ENCODE measurements at regions not wholly inside any gene's neighbourhood (a gene's known extent, or its start where the extent isn't known, plus 50 kb on each side); places are given as distances from the start of the nearest gene placed in this dataset.

DNA sequence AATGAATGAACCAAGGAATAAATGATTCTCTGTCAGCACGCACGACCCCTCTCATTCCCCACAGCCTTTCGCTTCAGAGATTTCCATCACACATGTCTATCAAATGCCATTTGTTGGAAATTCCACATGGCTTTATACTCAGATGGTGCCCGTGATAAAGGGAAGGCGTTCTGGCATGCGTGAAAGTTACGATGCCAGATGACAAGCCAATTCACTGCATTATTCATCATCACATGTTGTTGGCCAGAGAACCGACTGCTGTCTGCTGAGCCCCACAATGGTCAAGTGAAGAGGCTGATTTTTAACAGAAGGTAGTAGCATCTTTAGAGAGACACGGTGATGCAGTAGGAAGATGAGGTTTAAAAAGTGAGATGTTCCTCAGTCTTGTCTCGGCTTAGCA lies 74.1 kb upstream of the FRMD4B start:
- intact Hi-C loops (cut with DNase I) = no loop called here
- TF ChIP-seq POLR2A (IDR thresholded peaks at IDR 0.05) = no peak
- TF ChIP-seq, protein P1, sequence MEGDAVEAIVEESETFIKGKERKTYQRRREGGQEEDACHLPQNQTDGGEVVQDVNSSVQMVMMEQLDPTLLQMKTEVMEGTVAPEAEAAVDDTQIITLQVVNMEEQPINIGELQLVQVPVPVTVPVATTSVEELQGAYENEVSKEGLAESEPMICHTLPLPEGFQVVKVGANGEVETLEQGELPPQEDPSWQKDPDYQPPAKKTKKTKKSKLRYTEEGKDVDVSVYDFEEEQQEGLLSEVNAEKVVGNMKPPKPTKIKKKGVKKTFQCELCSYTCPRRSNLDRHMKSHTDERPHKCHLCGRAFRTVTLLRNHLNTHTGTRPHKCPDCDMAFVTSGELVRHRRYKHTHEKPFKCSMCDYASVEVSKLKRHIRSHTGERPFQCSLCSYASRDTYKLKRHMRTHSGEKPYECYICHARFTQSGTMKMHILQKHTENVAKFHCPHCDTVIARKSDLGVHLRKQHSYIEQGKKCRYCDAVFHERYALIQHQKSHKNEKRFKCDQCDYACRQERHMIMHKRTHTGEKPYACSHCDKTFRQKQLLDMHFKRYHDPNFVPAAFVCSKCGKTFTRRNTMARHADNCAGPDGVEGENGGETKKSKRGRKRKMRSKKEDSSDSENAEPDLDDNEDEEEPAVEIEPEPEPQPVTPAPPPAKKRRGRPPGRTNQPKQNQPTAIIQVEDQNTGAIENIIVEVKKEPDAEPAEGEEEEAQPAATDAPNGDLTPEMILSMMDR (IDR thresholded peaks at IDR 0.05) = no peak
- TF ChIP-seq POLR2AphosphoS5 (IDR thresholded peaks at IDR 0.05) = no peak
- 46% methylated on average over 10 of the region's 10 CpGs for WGBS

DNA sequence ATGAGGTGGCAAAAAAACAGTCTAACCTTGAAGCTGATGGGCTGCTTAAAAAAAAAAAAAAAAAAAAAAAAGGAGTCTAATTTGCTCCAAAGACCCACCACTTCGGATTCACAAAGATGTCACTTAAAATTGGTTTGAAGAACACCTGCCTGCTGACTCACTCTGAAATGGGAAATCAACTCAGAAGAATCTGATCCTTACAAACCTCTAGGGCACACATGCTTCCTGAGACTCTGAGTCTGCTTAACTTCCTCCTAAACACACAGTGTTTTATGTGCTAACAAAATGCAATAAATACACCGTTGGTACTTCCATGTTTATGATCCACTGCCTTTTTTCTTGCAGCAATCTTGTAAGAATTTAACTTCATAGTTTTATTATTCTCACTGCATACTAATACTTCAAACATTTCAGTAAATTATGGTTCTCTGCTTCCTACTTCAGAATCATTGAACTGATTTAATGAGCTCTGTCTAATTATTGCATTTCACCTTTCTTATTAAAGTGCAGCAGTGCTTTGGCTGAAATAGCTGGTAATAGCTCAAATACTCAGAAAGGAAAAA lies 73.0 kb upstream of the FRMD4B start:
- DNase-seq (ENCODE audit: low spot score) = no peak
- H3K27ac ChIP-seq = no peak overlapping the region
- H3K9me3 ChIP-seq = no peaks in the 10 kb centered on the region
- no peak for TF ChIP-seq POLR2A (IDR thresholded peaks at IDR 0.05)
- TF ChIP-seq POLR2AphosphoS5 (IDR thresholded peaks at IDR 0.05) = no peak
- TF ChIP-seq, protein P1 (IDR thresholded peaks at IDR 0.05) = no peak
- H3K36me3 ChIP-seq = no peaks in the 10 kb centered on the region
- no peak overlapping the region for H3K4me3 ChIP-seq
- no peaks in the 10 kb centered on the region for H3K27me3 ChIP-seq (replicated peaks; ENCODE audit: insufficient read depth)
- WGBS = 36% methylated on average over 2 of the region's 2 CpGs
- intact Hi-C loops (cut with DNase I) = no loop called here
- H3K4me1 ChIP-seq (replicated peaks) = no peaks in the 10 kb centered on the region

More for the DNA sequence above, 74.1 kb upstream of the FRMD4B start:
- no peaks in the 10 kb centered on the region for H3K27me3 ChIP-seq (replicated peaks; ENCODE audit: insufficient read depth)
- DNase-seq (ENCODE audit: low spot score) = no peak
- H3K4me1 ChIP-seq (replicated peaks) = no peaks in the 10 kb centered on the region
- no peak overlapping the region for H3K4me3 ChIP-seq
- H3K27ac ChIP-seq = no peak overlapping the region
- no peaks in the 10 kb centered on the region for H3K36me3 ChIP-seq
- H3K9me3 ChIP-seq = no peaks in the 10 kb centered on the region

DNA sequence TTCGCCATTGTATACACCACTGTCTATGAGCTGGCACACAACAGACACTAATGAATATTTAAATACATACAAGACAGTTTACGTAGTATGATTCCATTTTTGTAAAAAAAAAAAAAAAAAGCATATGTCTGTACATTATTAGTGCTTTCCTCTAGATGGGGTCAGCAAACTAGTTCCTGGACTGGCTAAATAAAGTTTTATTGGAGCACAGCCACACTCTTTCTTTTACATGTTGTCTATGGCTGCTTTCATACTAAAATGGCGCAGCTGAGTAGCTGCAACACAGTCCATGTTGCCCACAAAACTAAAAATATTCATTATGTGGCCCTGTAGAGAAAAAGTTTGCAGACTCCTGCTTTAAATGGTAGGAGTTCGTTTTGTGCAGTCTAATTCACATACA lies 70.7 kb upstream of the FRMD4B start:
- intact Hi-C loops (cut with DNase I) = no loop called here
- Histone ChIP-seq H3K27ac (no peak overlapping the region), H3K9me3 (no peaks in the 10 kb centered on the region), H3K4me3 (no peak overlapping the region), H3K4me1 (replicated peaks) (no peaks in the 10 kb centered on the region), H3K27me3 (replicated peaks; ENCODE audit: insufficient read depth) (no peaks in the 10 kb centered on the region), H3K36me3 (no peaks in the 10 kb centered on the region)
- DNase-seq (ENCODE audit: low spot score) = no peak
- 99% methylated on average over 4 of the region's 4 CpGs for WGBS
- no peak for TF ChIP-seq POLR2AphosphoS5 (IDR thresholded peaks at IDR 0.05)
- TF ChIP-seq, protein P1 (IDR thresholded peaks at IDR 0.05) = no peak
- TF ChIP-seq POLR2A (IDR thresholded peaks at IDR 0.05) = no peak

DNA sequence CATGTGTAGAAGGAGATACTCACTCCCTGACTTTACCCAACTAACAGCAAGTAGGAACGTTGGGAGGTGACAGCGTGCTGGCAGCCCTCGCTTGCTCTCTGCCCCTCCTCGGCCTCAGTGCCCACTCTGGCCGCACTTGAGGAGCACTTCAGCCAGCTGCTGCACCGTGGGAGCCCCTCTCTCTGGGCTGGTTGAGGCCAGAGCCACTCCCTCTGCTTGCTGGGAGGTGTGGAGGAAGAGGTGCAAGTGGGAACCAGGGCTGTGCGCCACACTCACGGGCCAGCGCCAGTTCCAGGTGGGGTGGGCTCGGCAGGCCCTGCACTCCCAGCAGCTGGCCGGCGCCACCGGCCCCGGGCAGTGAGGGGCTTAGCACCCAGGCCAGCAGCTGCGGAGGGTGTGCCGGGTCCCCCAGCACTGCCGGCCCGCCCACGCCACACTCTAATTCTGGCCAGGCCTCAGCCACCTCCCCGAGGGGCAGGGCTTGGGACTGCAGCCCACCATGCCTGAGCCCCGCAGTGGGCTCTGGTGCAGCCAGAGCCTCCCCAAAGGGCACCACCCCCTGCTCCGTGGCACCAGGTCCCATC lies 68.4 kb upstream of the FRMD4B start:
- H3K36me3 ChIP-seq = no peaks in the 10 kb centered on the region
- no peak overlapping the region for H3K27ac ChIP-seq
- WGBS = 91% methylated on average over 18 of the region's 22 CpGs
- H3K4me1 ChIP-seq (replicated peaks) = no peaks in the 10 kb centered on the region
- intact Hi-C loops (cut with DNase I) = no loop called here
- no peak for DNase-seq (ENCODE audit: low spot score)
- H3K9me3 ChIP-seq = no peaks in the 10 kb centered on the region
- TF ChIP-seq POLR2AphosphoS5 (IDR thresholded peaks at IDR 0.05) (no peak), POLR2A (IDR thresholded peaks at IDR 0.05) (no peak)
- H3K27me3 ChIP-seq (replicated peaks; ENCODE audit: insufficient read depth) = no peaks in the 10 kb centered on the region
- no peak overlapping the region for H3K4me3 ChIP-seq

DNA sequence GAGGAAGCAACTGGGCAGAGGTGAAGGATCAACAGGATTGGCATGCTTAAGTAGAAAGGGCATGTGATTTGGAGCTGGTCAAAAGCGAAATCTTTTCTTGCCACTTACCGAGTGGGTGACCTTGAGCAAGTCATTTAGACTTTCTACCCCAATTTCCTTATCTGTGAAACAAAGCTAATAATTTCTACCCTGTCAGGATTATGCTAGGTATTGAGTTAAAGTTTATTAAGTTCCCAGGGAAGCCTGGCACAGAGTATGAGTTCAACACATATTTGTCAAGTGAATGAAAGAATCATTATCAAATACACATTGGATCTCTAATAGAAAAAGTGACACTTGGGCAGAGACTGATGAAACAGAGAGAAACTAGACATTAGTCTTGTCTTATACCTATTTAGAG lies 66.4 kb upstream of the FRMD4B start:
- TF ChIP-seq, protein P1 (IDR thresholded peaks at IDR 0.05) = no peak
- no peak for TF ChIP-seq POLR2AphosphoS5 (IDR thresholded peaks at IDR 0.05)
- TF ChIP-seq POLR2A (IDR thresholded peaks at IDR 0.05) = no peak
- H3K27me3 ChIP-seq (replicated peaks; ENCODE audit: insufficient read depth) = no peaks in the 10 kb centered on the region
- H3K36me3 ChIP-seq = no peaks in the 10 kb centered on the region
- no peaks in the 10 kb centered on the region for H3K9me3 ChIP-seq
- H3K4me3 ChIP-seq = no peak overlapping the region
- WGBS = 94% methylated on average over 2 of the region's 2 CpGs
- no peaks in the 10 kb centered on the region for H3K4me1 ChIP-seq (replicated peaks)
- intact Hi-C loops (cut with DNase I) = no loop called here
- no peak for DNase-seq (ENCODE audit: low spot score)
- H3K27ac ChIP-seq = no peak overlapping the region
